ENCODE measurements at regions not wholly inside any gene's neighbourhood (a gene's known extent, or its start where the extent isn't known, plus 50 kb on each side); places are given as distances from the start of the nearest gene placed in this dataset.

- H3K4me3 Mint-ChIP-seq = no peak overlapping the region
- H3K27me3 Mint-ChIP-seq (ENCODE audit: insufficient read depth) = no peaks in the 10 kb centered on the region
- no peaks in the 10 kb centered on the region; the same call in 1 of the 2 replicates for H3K36me3 Mint-ChIP-seq (ENCODE audit: low read depth)
- no peak for DNase-seq
- peaks cover 20% of the 10 kb centered on the region for H3K9me3 Mint-ChIP-seq
- no peaks in the 10 kb centered on the region for H3K4me1 Mint-ChIP-seq (ENCODE audit: low read depth)
- H3K27ac Mint-ChIP-seq = no peak overlapping the region
- TF ChIP-seq CTCF (IDR thresholded peaks at IDR 0.05) = no peak; the same call in 1 of the 2 replicates
These were observed 744.7 kb downstream of the EPHA3 start for GRCh38 chr3:89851974-89852621.

DNA sequence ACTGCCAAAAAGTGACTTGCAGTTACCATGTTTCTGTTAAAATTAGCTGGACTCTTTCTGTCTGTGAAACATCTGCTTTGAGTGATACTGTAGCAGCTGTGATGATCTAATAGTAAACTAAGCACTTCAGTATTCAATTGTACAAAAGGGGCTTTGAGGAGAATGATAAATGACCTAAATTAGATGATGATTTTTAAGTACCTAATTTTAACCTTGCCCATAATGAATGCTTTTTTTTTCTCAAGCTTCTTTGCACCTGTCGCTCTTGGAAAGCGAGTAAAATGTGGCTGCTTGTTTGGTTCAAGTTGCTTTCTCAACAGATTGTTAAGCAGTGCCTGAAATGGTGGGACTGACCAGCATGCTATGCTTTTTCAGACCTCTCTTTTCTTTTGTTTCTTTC is 752.3 kb downstream of the EPHA3 start:
- Mint-ChIP-seq H3K36me3 (ENCODE audit: low read depth) (no peaks in the 10 kb centered on the region), H3K27ac (no peak overlapping the region), H3K9me3 (peaks cover 23% of the 10 kb centered on the region), H3K27me3 (ENCODE audit: insufficient read depth) (no peaks in the 10 kb centered on the region), H3K4me1 (ENCODE audit: low read depth) (no peaks in the 10 kb centered on the region), H3K4me3 (no peak overlapping the region)
- DNase-seq = no peak
- TF ChIP-seq CTCF (IDR thresholded peaks at IDR 0.05) = no peak

DNA sequence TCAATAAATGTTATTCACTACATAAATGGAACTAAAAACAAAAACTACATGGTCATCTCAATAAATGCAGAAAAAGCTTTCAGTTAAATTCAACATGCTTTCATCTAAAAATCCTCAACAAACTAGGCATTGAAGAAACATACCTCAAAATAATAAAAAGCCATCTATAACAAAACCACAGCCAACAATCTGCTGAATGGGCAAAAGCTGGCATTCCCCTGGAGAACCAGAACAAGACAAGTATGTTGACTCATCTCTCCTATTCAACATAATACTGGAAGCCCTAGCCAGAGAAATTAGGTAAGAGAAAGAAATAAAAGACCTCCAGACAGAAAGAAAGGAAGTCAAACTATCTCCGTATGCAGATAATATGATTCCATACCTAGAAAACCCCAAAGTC is 759.9 kb downstream of the EPHA3 start:
- H3K4me1 Mint-ChIP-seq (ENCODE audit: low read depth) = no peaks in the 10 kb centered on the region
- H3K27ac Mint-ChIP-seq = no peak overlapping the region
- H3K36me3 Mint-ChIP-seq (ENCODE audit: low read depth) = no peaks in the 10 kb centered on the region
- H3K9me3 Mint-ChIP-seq = peaks cover 16% of the 10 kb centered on the region
- H3K4me3 Mint-ChIP-seq = no peak overlapping the region
- no peak for TF ChIP-seq CTCF (IDR thresholded peaks at IDR 0.05)
- H3K27me3 Mint-ChIP-seq (ENCODE audit: insufficient read depth) = no peaks in the 10 kb centered on the region
- no peak for DNase-seq

- peaks cover 2% of the 10 kb centered on the region; the same call in 1 of the 2 replicates for H3K27me3 Mint-ChIP-seq (ENCODE audit: insufficient read depth)
- no peak for DNase-seq
- no peaks in the 10 kb centered on the region for H3K36me3 Mint-ChIP-seq (ENCODE audit: low read depth)
- no peak overlapping the region for H3K4me3 Mint-ChIP-seq
- H3K27ac Mint-ChIP-seq = no peak overlapping the region
- H3K9me3 Mint-ChIP-seq = peaks cover 34% of the 10 kb centered on the region
- TF ChIP-seq CTCF (IDR thresholded peaks at IDR 0.05) = no peak
- no peaks in the 10 kb centered on the region for H3K4me1 Mint-ChIP-seq (ENCODE audit: low read depth)
These were observed 768.7 kb downstream of the EPHA3 start for GRCh38 chr3:89876116-89876515.

- Mint-ChIP-seq H3K4me3 (no peak overlapping the region), H3K27ac (no peak overlapping the region), H3K9me3 (peaks cover 35% of the 10 kb centered on the region), H3K4me1 (ENCODE audit: low read depth) (no peaks in the 10 kb centered on the region), H3K36me3 (ENCODE audit: low read depth) (no peaks in the 10 kb centered on the region), H3K27me3 (ENCODE audit: insufficient read depth) (peaks cover 2% of the 10 kb centered on the region; the same call in 1 of the 2 replicates)
- TF ChIP-seq CTCF (IDR thresholded peaks at IDR 0.05) = no peak
- DNase-seq = no peak
These were observed 769.8 kb downstream of the EPHA3 start for GRCh38 chr3:89877230-89877629.
